Motor neuron (in vitro differentiated cells): ENCODE measurements at regions not wholly inside any gene's neighbourhood (a gene's known extent, or its start where the extent isn't known, plus 50 kb on each side); places are given as distances from the start of the nearest gene placed in this dataset.

Source experiments
- ATAC-seq, 8 experiments: fragments of 200-7000 bp; cut with Tn5 transposase; replicated peaks in 6 of 8; 2 replicates each; pipeline ENCODE4 v1.8.0; 2021; ENCODE audit warnings: mild to moderate bottlenecking in 8 of 8, moderate library complexity in 8 of 8
- H3K27ac ChIP-seq, 2 donors: fragments of 250-450 bp; sonication (Bioruptor Pico); 2 replicates each; pipeline ENCODE4 v1.9.0; 2021; ENCODE audit warnings: antibody characterized with exemption in 2 of 2, mild to moderate bottlenecking in 2 of 2, moderate library complexity in 1 of 2
- H3K4me1 ChIP-seq, 2 donors: fragments of 250-450 bp; sonication (Bioruptor Pico); replicated peaks in 1 of 2; 2 replicates each; pipeline ENCODE4 v1.6.1; 2021; ENCODE audit warnings: antibody characterized with exemption in 2 of 2, mild to moderate bottlenecking in 2 of 2, moderate library complexity in 1 of 2
- H3K4me3 ChIP-seq, 5 donors: fragments of 250-450 bp; sonication (Bioruptor Pico); 2 replicates each; pipeline ENCODE4 v1.9.0; 2021; ENCODE audit warnings: antibody characterized with exemption in 5 of 5, mild to moderate bottlenecking in 5 of 5, moderate library complexity in 4 of 5
- WGBS, 10 experiments: fragments of 450-650 bp; shearing (Covaris generic); methylation state at CpG; one replicate each; pipeline ENCODE4 v1.0.0; 2022; 5-methylcytosine and 5-hydroxymethylcytosine counted together
- in situ Hi-C, 9 experiments: fragments of 400-800 bp; cut with MboI; loops; one replicate each; pipeline ENCODE4 v1.15.0; 2021; ENCODE audit warnings: low sequenced_read_pairs in 9 of 9, low pct_unique_long_range_greater_than_20kb in 2 of 9; ENCODE audit not compliant: unreplicated experiment in 9 of 9

GRCh38 chr10:112871021-112871420, 79.0 kb upstream of the TCF7L2 start:
- Histone ChIP-seq H3K4me1 (no peaks in the 10 kb centered on the region), H3K4me3 (no peak overlapping the region), H3K27ac (no peak overlapping the region)
- no peak for ATAC-seq
- WGBS, 10 experiments, result 60 to 82% (median 63%) methylated on average over 1 of the region's 1 CpG; no CpG with 5 or more reads in 7 of the 10 experiments
- in situ Hi-C loops, result no loop called here

DNA sequence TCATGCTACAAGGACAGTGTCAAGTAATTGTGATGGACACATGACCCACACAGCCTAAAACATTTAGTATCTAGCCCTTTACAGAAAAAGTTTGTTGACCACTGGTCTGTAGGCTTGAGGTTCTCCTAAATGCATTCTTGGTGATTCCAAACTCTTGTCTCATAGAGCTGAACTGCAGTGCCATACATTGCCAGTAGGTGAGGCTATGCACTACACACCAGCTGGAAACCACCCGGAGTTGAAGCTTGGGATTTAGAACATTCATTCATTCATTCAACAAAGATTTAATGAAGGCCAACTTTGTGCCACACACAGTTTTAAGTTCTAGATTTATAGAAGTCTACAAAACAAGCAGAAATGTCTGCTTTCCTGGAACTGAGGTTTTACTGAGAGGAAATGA, 77.3 kb upstream of the TCF7L2 start:
- ATAC-seq, result no peak
- H3K4me1 ChIP-seq, result no peaks in the 10 kb centered on the region
- 20 to 100% (median 73%) methylated on average over 1 of the region's 1 CpG; no CpG with 5 or more reads in 6 of the 10 experiments for WGBS, 10 experiments
- H3K4me3 ChIP-seq, result no peak overlapping the region
- no peak overlapping the region for H3K27ac ChIP-seq
- in situ Hi-C loops, result no loop called here

DNA sequence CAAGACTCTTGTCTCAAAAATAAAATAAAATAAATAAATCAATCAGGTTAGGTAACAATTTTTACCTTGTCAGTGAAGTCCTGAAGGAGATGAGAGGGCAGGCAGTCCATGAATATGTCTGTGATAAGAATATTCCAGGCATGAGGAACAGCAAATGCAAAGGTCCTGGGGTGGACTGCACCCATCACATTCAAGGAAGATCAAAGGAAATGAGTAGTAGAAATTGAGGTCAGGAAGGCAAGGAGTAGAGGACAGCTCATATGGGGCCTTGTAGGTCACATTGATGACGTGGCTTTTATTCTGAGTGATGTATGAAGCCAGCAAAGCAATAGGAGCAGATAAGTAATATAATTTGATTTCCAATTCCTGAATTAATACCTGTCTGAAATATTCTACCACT, 76.5 kb upstream of the TCF7L2 start:
- no peak overlapping the region for H3K4me3 ChIP-seq
- 17 to 100% (median 85%) methylated on average over 1 of the region's 1 CpG; no CpG with 5 or more reads in 1 of the 10 experiments for WGBS, 10 experiments
- H3K4me1 ChIP-seq, result no peaks in the 10 kb centered on the region
- H3K27ac ChIP-seq, result no peak overlapping the region
- in situ Hi-C loops, result no loop called here
- ATAC-seq, result no peak

DNA sequence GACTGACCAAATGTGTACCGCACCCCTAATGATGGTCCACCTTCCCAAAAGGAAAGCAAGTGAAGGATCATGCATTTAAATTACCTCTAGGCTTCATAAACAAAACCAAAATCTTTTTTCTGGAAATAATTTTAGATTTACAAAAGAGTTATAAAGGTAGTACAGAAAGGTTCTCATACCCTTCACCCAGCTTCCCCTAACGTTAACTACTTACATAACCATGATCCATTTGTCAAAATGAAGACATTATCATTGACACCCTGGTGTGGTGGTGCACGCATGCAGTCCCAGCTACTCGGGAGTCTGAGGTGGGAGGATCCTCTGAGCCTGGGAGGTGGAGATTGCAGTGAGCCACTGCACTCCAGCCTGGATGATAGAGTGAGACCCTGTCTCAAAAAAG, 75.1 kb upstream of the TCF7L2 start:
- in situ Hi-C loops, result no loop called here
- Histone ChIP-seq H3K4me1 (no peaks in the 10 kb centered on the region), H3K27ac (no peak overlapping the region), H3K4me3 (no peak overlapping the region)
- no peak for ATAC-seq
- 60 to 100% (median 84%) methylated on average over 1 to 4 of the region's 4 CpGs for WGBS, 10 experiments

- in situ Hi-C loops, result no loop called here
- H3K4me1 ChIP-seq, result no peaks in the 10 kb centered on the region
- H3K27ac ChIP-seq, result no peak overlapping the region
- WGBS, 10 experiments, result 34 to 94% (median 63%) methylated on average over 1 to 5 of the region's 5 CpGs; no CpG with 5 or more reads in 2 of the 10 experiments
- peak in 3 of 8 experiments; percentile 71 to 98 (median 98) for ATAC-seq
- no peak overlapping the region for H3K4me3 ChIP-seq
Measured at GRCh38 chr10:112875476-112876267, 74.4 kb upstream of the TCF7L2 start.

- H3K4me1 ChIP-seq, result no peaks in the 10 kb centered on the region
- no peak for ATAC-seq
- no peak overlapping the region for H3K27ac ChIP-seq
- H3K4me3 ChIP-seq, result no peak overlapping the region
- 14 to 97% (median 86%) methylated on average over 1 to 4 of the region's 5 CpGs for WGBS, 10 experiments
- in situ Hi-C loops, result no loop called here
Measured at GRCh38 chr10:112880633-112881530, 69.2 kb upstream of the TCF7L2 start.

- H3K27ac ChIP-seq, result no peak overlapping the region
- in situ Hi-C loops, result no loop called here
- WGBS, 10 experiments, result 53 to 100% (median 86%) methylated on average over 1 to 5 of the region's 5 CpGs; no CpG with 5 or more reads in 1 of the 10 experiments
- ATAC-seq, result peak in 1 of 8 experiments; percentile 29
- H3K4me3 ChIP-seq, result no peak overlapping the region
- no peaks in the 10 kb centered on the region for H3K4me1 ChIP-seq
Measured at GRCh38 chr10:112883360-112884178, 66.5 kb upstream of the TCF7L2 start.

GRCh38 chr10:112884179-112884504, 65.9 kb upstream of the TCF7L2 start:
- no peaks in the 10 kb centered on the region for H3K4me1 ChIP-seq
- no peak overlapping the region for H3K4me3 ChIP-seq
- H3K27ac ChIP-seq, result no peak overlapping the region
- ATAC-seq, result peak in 2 of 8 experiments; percentile 79 to 87
- in situ Hi-C loops, result no loop called here

DNA sequence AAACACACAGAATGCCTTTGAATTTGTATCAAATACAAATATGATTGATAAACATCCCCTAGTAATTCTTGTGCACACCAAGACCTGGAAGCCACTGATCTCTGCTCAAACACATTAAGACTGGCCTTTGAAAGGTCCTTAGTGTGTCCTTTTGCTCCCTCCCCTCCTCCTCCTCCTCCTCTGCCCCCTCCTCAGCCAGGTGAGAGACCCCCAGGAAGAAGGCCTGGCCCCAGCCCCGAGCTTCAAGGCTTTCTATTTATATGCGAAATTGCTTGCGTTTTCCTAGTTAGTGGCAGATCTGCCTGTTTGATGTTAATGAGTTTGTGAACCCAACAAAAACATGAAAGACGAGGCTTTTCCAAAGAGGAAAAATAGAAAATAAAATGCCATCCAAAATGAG, 63.6 kb upstream of the TCF7L2 start:
- in situ Hi-C loops, result no loop called here
- H3K4me3 ChIP-seq, result no peak overlapping the region
- ATAC-seq, result no peak
- 31 to 100% (median 67%) methylated on average over 1 to 4 of the region's 4 CpGs; no CpG with 5 or more reads in 5 of the 10 experiments for WGBS, 10 experiments
- no peak overlapping the region for H3K27ac ChIP-seq
- no peaks in the 10 kb centered on the region for H3K4me1 ChIP-seq

GRCh38 chr10:112887968-112888367, 62.1 kb upstream of the TCF7L2 start:
- 80% methylated on average over 1 of the region's 3 CpGs; no CpG with 5 or more reads in 8 of the 10 experiments for WGBS, 10 experiments
- no peak overlapping the region for H3K4me3 ChIP-seq
- H3K4me1 ChIP-seq, result no peaks in the 10 kb centered on the region
- no peak overlapping the region for H3K27ac ChIP-seq
- no peak for ATAC-seq
- in situ Hi-C loops, result no loop called here

DNA sequence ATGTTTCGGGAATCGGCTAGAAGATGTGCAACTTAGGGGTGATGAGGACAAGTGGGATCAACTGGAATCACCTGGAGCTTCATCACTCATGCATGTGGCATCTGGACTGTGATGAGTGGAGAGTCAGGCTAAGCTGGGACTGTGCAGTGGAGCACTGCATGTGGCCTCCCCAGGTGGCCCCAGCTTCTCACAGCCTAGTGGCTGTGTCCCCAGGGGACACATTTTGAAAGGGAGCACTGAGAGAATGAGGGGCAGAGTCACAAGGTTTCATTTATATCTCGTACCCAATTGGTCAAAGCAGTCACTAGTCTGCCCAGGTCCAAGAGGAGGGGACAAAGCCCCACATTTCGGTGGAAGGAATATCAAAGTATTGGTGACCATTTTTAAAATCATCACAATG, 54.8 kb upstream of the TCF7L2 start:
- in situ Hi-C loops, result no loop called here
- no peak overlapping the region for H3K4me3 ChIP-seq
- H3K4me1 ChIP-seq, result peaks cover 3 to 15% of the 10 kb centered on the region in 2 donors
- no peak overlapping the region for H3K27ac ChIP-seq
- 82 to 100% (median 91%) methylated on average over 1 to 4 of the region's 4 CpGs; no CpG with 5 or more reads in 1 of the 10 experiments for WGBS, 10 experiments
- ATAC-seq, result no peak

DNA sequence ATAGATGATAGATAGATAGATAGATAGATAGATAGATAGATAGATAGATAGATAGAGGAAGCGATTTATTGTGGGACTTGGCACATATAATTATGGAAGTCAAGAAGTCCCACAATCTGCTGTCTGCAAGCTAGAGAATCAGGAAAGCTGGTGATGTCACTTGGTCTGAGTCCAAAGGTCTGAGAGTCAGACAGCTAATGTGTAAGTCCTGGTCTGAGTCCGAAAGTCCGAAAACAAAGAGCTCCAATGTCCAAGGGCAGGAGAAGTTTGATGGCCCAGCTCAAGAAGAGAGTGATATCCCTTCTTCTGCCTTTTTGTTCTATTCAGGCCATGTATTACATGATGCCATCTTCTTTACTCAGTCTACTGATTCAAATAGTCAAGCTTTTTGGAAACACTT, 53.8 kb upstream of the TCF7L2 start:
- no peak overlapping the region for H3K27ac ChIP-seq
- no peak overlapping the region for H3K4me3 ChIP-seq
- no peak for ATAC-seq
- peaks cover 3 to 15% of the 10 kb centered on the region in 2 donors for H3K4me1 ChIP-seq
- in situ Hi-C loops, result no loop called here
- WGBS, 10 experiments, result 90 to 100% (median 100%) methylated on average over 1 to 3 of the region's 3 CpGs

- H3K4me1 ChIP-seq, result peaks cover 3 to 16% of the 10 kb centered on the region in 2 donors
- no peak overlapping the region for H3K27ac ChIP-seq
- peak in 1 of 8 experiments; percentile 38 for ATAC-seq
- H3K4me3 ChIP-seq, result no peak overlapping the region
- in situ Hi-C loops, result no loop called here
- 14 to 100% (median 71%) methylated on average over 3 to 5 of the region's 5 CpGs; no CpG with 5 or more reads in 2 of the 10 experiments for WGBS, 10 experiments
Measured at GRCh38 chr10:112896722-112897121, 53.3 kb upstream of the TCF7L2 start.
